ENCODE measurements at regions not wholly inside any gene's neighbourhood (a gene's known extent, or its start where the extent isn't known, plus 50 kb on each side); places are given as distances from the start of the nearest gene placed in this dataset.

GRCh38 chr1:34426325-34426896 lies 249.7 kb downstream of the C1orf94 start:
- Histone ChIP-seq H3K36me3 (replicated peaks in 1 of 2) (no peaks in the 10 kb centered on the region), H3K4me1 (replicated peaks in 1 of 2) (no peaks in the 10 kb centered on the region), H3K27me3 (no peaks in the 10 kb centered on the region), H3K27ac (no peak overlapping the region), H3K4me3 (no peak overlapping the region), H3K9me3 (replicated peaks in 1 of 3) (no peaks in the 10 kb centered on the region)
- intact Hi-C loops (cut with DNase I): no loop called here
- TF ChIP-seq, protein P1, sequence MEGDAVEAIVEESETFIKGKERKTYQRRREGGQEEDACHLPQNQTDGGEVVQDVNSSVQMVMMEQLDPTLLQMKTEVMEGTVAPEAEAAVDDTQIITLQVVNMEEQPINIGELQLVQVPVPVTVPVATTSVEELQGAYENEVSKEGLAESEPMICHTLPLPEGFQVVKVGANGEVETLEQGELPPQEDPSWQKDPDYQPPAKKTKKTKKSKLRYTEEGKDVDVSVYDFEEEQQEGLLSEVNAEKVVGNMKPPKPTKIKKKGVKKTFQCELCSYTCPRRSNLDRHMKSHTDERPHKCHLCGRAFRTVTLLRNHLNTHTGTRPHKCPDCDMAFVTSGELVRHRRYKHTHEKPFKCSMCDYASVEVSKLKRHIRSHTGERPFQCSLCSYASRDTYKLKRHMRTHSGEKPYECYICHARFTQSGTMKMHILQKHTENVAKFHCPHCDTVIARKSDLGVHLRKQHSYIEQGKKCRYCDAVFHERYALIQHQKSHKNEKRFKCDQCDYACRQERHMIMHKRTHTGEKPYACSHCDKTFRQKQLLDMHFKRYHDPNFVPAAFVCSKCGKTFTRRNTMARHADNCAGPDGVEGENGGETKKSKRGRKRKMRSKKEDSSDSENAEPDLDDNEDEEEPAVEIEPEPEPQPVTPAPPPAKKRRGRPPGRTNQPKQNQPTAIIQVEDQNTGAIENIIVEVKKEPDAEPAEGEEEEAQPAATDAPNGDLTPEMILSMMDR (IDR thresholded peaks at IDR 0.05): no peak
- TF ChIP-seq POLR2A (IDR thresholded peaks at IDR 0.05): no peak
- no peak for DNase-seq

DNA sequence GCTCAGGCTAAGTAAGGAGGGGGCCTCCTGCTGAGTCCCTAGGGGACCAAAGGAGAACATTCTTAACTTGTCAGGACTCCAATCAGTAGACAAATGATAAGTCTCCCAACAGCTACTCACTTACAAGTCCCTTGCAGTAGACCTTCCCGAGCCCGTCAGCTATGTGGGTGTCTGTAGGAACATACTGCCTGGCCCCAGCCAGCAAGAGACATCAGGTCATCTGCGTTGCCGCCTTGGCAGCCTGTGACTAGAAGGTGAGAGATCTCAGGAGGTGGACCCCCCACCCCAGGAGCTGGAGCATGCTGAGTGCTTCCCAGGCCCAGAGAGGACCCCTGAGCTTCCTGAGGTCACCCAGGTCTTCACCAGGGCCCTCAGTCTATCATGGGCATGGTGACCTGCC lies 250.5 kb downstream of the C1orf94 start:
- WGBS, 4 donors: 85 to 100% (median 88%) methylated on average over 2 to 4 of the region's 4 CpGs
- no peak for DNase-seq
- Histone ChIP-seq H3K4me3 (no peak overlapping the region), H3K4me1 (replicated peaks in 1 of 2) (no peaks in the 10 kb centered on the region), H3K27me3 (no peaks in the 10 kb centered on the region), H3K36me3 (replicated peaks in 1 of 2) (no peaks in the 10 kb centered on the region), H3K27ac (no peak overlapping the region), H3K9me3 (replicated peaks in 1 of 3) (no peaks in the 10 kb centered on the region)
- TF ChIP-seq POLR2A (IDR thresholded peaks at IDR 0.05): no peak
- TF ChIP-seq, protein P1 (IDR thresholded peaks at IDR 0.05): no peak
- intact Hi-C loops (cut with DNase I): no loop called here

DNA sequence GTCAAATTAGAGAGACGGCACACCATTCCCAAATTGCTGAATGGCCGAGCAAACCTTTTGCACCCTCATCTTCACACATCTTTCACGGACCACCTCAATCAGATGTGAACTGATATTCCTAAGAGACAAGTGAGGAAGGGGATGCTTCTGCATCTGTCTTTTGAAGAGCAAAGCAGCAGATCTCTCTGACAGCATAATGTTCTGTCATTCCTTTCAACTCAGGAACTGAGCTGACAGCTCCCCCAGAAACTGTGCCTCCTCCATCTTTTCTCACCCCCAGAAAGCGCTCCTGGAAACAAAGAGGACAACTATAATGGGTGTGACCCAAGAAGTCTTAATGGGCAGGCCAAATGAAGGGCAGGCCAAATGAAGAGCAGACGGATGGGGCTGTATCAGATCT lies 256.4 kb downstream of the C1orf94 start:
- Histone ChIP-seq H3K4me1 (replicated peaks in 1 of 2) (no peaks in the 10 kb centered on the region), H3K9me3 (replicated peaks in 1 of 3) (no peaks in the 10 kb centered on the region), H3K4me3 (no peak overlapping the region), H3K27ac (no peak overlapping the region), H3K36me3 (replicated peaks in 1 of 2) (no peaks in the 10 kb centered on the region), H3K27me3 (no peaks in the 10 kb centered on the region)
- no peak for DNase-seq
- intact Hi-C loops (cut with DNase I): no loop called here
- TF ChIP-seq, protein P1 (IDR thresholded peaks at IDR 0.05): no peak
- no peak for TF ChIP-seq POLR2A (IDR thresholded peaks at IDR 0.05)
- WGBS, 4 donors: 78 to 90% (median 83%) methylated on average over 5 of the region's 5 CpGs

- H3K9me3 ChIP-seq (replicated peaks in 1 of 3): no peaks in the 10 kb centered on the region
- no peak overlapping the region for H3K27ac ChIP-seq
- DNase-seq: no peak
- WGBS, 4 donors: 46 to 74% (median 66%) methylated on average over 3 of the region's 3 CpGs
- no peaks in the 10 kb centered on the region for H3K36me3 ChIP-seq (replicated peaks in 1 of 2)
- no peak overlapping the region for H3K4me3 ChIP-seq
- H3K4me1 ChIP-seq (replicated peaks in 1 of 2): no peaks in the 10 kb centered on the region
- H3K27me3 ChIP-seq: no peaks in the 10 kb centered on the region
- TF ChIP-seq, protein P1 (IDR thresholded peaks at IDR 0.05): no peak
- TF ChIP-seq POLR2A (IDR thresholded peaks at IDR 0.05): no peak
- intact Hi-C loops (cut with DNase I): no loop called here
Measured at GRCh38 chr1:34436836-34437235, 260.1 kb downstream of the C1orf94 start.

All from adrenal gland (tissue), 9 donors.